SH-SY5Y (cell line): ENCODE measurements at regions not wholly inside any gene's neighbourhood (a gene's known extent, or its start where the extent isn't known, plus 50 kb on each side); places are given as distances from the start of the nearest gene placed in this dataset.

Source experiments
- GATA2 ChIP-seq: IDR thresholded peaks from 2 replicates; pipeline ENCODE4 v1.6.1; 2011; ENCODE audit warnings: mild to moderate bottlenecking, low read depth, low read length
- GATA3 ChIP-seq: IDR thresholded peaks from 2 replicates; pipeline ENCODE4 v1.6.1; 2011; ENCODE audit warnings: low read depth, mild to moderate bottlenecking, low read length, moderate library complexity

DNA sequence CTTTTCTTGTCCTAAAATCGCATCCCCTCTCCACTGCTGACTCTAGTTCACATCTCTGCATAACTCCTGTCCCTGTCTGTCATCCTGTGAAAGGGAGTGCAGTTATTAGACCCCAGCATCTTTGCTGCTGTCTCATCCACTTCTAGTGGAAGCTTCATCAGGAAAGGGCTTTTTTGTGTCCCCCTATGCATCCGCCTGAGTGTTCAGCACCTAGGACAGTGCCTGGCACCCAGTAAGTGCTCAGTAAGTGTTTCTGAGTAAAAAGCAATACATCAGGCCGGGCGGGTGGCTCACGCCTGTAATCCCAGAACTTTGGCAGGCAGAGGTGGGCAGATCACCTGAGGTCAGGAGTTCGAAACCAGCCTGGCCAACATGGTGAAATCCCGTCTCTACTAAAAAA lies 211.8 kb upstream of the FOXK1 start:
- TF ChIP-seq GATA3, result no peak
- no peak for TF ChIP-seq GATA2

DNA sequence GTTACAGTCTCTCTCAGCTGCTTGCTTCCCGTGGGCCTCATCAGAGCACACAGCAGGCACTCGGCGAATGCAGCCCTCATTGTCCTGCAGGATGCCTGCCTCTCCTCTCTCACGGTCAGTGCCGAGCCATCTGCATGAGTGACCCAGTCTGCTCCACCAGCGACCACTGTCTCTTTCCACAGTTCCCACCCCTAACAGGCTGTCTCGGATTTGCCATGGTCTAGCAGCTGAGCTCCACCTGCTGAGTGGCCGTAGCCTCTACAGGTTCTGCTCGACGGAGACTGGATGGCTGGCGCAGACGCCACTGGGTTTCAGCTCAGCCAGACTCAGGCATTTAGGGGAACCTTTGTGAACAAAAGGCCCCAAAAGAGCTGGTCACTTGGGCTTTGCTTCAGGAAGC lies 209.4 kb upstream of the FOXK1 start:
- no peak for TF ChIP-seq GATA2
- no peak for TF ChIP-seq GATA3

DNA sequence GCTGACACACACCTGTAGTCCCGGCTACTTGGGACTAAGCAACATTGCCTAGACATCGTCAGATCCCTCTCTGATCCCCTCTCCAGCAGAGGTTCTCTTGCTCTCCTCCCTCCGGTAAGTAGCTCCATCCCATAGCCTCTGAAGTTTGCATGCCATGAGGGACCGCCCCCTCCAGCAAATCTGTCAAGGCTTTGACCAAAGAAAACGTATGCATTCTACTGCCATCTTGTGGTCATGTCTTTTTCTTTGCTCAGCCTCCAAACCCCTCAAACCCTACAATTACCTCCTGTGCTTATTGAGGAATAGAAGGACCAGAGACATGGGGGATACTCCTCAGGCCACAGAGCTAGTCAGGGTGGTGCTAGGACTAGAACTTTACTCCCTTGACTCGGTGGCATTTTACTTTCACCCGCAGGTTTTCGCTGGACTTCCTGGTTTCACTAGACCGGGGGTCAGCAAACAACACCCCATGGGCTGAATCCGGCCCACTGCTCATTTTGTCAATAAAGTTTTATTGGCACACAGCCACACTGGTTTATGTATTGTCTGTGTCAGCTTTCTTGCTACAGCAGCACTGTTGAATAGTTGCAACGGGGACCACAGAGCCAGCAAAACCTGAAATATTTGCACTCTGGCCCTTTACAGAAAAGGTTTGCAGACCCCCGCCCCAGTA lies 202.6 kb upstream of the FOXK1 start:
- TF ChIP-seq GATA2 (no peak), GATA3 (no peak)

DNA sequence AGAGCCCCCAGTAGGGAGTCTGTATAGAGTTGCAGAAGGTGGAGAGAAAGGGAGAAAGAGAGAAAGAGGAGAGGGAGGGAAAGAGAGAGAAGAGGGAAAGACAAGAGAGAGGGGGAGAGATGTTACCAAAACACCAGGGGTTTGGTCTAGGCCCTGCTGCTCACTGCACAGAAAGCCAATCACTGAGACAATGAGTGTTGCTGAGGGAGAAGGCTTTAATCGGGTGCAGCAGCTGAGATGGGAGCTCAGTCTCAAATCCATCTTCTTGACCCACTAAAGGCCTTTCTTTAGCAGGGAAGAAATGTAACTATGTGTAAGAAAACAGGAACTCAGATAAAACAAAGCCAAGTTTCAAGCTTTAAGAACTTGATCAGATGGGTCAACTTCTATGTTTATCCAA lies 198.2 kb upstream of the FOXK1 start:
- no peak for TF ChIP-seq GATA2
- no peak for TF ChIP-seq GATA3

DNA sequence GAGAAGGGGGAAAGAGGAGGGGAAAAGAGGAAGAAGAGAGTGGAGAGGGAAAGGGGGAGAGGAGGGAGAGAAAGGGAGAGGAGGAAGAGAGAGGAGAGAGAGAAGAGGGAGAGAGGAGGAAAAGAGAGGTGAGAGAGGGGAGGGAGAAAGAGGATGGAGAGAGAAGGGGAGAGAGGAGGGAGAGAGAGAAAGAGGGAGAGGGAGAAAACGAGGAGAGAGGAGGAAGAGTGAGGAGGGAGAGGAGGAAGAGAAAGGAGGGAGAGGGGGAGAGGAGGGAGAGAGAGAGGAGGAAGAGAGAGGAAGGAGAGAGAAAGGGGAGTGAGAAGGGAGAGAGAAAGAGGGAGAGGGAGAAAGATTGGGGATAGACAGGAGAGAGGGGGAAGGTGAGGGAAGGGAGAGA lies 197.6 kb upstream of the FOXK1 start:
- no peak for TF ChIP-seq GATA3
- TF ChIP-seq GATA2, result no peak

DNA sequence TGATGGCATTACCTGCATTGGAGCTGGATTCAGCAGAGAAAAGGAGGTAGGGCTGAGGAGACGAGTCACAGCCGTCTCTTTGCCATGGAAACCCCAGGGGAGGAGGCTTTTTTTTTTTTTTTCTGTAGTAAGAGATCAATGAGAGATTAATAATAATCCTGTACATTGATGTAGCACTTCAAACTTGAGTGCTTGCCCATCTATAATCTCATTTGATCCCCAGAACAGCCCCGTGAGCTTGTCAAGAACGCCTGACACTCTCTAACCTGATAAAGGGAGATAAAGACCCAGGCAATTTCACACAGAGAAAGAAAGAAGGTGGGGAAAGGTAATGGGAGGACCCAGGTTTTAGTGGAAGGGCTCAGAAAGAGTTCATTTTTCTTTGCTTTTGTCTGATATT lies 195.2 kb upstream of the FOXK1 start:
- TF ChIP-seq GATA3, result no peak
- peak; percentile 70 for TF ChIP-seq GATA2

DNA sequence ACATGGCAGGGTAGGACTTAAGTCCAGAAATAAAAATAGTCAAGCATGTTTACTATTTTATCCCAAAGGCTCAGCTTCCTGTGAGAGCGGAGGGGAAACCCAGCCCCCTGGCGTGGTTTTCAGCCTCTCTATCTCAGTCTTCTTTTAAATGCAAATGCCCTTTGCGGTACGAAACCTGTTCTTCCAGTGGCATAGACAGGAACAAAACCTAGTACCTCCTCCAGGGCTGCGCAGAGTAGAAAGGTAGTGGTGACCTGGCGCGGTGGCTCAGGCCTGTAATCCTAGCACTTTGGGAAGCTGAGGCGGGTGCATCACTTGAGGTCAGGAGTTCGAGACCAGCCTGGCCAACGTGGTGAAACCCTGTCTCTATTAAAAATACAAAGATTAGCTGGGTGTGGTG lies 181.3 kb upstream of the FOXK1 start:
- TF ChIP-seq GATA2 (no peak), GATA3 (no peak)

DNA sequence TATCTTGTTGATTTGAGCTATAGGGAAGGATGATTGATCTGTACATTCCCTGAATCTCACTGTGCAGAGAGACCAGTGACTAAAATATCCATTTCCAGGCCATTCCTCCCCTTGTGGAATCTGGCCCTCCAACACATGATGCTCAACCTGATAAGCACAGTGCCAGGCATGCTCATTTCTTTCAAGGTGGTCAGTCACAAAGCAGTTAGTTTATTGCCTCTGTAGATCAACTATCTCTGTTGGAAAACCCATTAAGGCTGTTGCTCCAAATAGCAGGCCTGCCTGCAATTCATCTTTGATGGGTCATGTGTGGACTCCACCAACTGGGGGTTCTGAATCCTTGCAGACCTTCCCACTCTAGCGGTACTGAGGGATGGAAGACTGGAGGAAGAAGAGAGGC lies 168.6 kb upstream of the FOXK1 start:
- TF ChIP-seq GATA3 (no peak), GATA2 (peak; percentile 12; the same call in 1 of the 2 replicates)

DNA sequence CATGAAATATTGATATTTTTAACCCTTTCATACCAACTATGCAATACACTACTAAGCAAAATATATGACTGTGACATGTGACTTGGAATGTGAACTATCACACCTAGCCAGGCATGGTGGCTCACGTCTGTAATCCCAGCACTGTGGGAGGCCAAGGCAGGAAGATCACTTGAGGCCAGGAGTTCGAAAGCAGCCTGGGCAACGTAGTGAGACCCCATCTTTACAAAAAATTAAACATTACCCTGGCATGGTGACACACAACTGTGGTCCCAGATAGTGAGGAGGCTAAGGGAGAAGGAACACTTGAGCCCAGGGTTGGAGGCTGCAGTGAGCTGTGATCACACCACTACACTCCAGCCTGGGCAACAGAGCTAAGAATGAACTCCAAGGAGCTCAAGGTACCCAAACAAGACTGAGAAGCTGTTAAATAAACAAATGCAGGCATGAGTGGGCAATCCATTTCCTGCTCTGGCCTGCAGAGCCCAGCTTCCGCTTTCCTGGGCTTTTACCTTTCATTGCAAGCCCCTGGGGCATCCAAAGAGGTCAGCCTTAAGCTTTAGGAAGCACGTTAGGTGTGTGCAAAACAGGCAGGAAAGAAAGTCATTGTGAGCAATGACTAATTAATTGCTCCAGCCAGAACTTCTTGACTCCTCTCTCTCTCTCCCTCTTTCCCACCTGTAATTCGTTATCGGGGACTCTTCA lies 162.1 kb upstream of the FOXK1 start:
- TF ChIP-seq GATA3 (no peak), GATA2 (no peak)

DNA sequence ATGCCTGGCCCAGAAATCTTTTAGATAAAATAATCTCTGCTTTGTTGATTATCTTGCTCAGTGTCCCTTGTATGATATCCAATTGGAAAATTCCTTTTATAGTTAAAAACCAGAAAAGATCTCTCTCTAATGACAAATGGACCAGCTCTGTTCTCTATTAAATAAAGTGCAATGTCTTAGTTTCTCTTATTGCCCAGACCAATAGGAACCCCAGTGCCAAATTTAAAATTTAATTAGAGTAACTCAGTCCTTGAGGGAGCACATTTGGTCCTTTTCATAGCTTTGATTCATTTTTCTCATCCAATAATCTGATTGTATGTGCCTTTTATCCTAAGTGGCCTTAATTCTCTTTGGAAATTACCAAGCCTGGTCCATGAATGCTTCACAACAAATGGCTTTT lies 158.9 kb upstream of the FOXK1 start:
- TF ChIP-seq GATA2, result 0 out of 2 replicates have a peak, but pooled peaks have one; percentile 2
- peak; percentile 54 for TF ChIP-seq GATA3

DNA sequence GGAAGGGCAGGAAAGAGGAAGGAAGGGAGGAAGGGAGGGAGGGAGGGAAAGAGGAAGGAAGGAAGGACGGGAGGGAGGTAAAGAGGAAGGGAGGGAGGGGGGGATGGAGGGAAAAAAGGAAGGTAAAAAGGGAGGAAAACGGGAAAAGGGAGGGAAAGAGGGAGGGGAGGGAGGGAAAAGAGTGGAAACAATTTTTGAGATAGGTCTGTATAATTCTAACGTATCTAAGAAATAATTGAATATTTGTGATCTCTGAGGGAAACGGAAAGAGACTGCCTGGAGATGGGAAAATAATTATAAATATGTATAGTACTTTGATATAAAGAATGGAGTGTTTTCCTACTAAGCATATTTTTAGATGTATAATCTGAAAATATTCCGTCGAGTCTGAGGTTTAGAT lies 158.2 kb upstream of the FOXK1 start:
- TF ChIP-seq GATA3 (no peak), GATA2 (no peak)

DNA sequence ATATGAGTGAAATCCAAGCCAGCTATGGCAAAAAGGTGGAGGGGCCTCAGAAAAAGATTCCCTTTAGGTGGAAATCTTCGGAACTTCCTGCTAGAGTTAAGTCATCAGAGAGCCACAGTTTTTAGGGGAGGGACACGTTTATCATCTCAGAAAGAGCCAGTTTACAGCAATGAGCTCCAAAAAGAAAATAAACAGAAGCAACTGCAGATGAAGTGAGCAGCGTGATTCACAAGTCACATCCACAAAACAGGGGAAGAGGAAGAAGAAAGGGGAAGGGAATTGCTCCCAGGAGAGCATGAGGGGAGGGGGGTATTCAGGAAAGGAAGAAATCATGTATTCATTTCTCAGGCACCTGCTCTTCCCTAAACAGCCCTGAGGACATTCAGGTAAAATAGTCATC lies 156.2 kb upstream of the FOXK1 start:
- TF ChIP-seq GATA3 (no peak), GATA2 (no peak)

DNA sequence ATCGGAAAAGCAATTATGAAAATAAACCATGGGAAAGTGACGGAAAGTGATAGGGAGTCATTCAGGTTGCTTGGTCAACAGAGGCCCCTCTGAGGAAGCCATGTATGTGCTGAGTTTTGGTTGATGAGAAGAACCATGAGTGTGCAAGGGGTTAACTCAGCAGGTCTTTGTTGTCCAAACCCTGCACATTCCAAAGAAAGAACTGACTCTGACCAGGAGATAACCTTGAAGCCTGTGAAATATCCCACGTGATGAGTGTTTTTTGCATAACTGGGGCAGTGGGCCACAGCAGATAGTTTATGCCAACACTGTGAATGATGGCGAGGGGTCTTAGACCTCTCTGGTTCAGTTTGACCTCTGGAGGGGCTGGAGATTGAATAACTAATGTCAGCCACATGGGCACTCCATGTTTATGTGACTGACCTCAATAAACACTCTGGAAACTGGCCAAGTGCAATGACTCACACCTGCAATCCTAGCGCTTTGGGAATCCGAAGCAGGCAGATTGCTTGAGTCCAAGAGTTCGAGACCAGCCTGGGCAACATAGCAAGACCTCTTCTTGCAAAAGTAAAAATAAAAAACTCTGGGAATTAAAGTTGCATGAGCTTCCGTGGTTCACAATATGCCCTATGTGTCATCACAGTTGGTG lies 154.0 kb upstream of the FOXK1 start:
- TF ChIP-seq GATA2 (no peak), GATA3 (no peak)

DNA sequence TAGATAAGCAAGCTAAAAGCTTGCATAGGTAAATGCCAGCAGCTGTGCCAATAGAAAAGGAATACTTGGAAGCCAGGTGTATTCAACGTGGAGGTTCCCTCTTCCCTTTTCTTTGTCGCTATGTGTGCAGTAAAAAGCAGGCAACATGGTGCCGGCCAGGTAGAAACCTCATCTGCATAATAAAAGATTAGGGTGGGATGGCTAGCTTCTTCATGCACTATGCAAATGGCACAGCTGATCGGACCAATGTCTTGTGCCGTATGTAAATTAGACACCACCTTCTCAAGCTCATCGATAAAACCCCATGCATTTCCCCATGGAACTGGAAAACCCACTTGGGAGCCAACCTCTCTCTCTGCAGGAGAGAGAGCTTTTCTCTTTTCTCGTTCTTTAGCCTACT lies 150.9 kb upstream of the FOXK1 start:
- TF ChIP-seq GATA3 (no peak), GATA2 (no peak)

DNA sequence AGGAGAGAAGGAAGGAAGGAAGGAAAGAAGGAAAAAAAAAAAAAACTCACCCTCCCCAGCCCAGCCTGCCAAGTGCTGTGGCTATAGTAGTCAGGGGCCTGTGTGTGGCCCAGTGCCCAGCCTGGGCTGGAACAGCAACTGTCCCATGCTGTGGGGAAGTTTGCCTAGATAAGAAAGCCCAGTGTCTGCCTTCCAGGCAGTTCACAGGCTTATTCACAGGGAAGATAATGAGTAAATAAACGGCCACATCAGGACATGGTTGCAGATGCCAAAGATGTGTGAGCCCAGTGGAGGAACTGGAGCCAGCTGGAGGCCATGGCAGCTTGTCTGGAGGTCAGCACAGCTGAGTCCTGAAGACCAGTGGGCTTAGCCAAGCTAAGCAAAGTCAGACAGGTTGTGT lies 132.4 kb upstream of the FOXK1 start:
- TF ChIP-seq GATA3, result no peak
- TF ChIP-seq GATA2, result no peak

DNA sequence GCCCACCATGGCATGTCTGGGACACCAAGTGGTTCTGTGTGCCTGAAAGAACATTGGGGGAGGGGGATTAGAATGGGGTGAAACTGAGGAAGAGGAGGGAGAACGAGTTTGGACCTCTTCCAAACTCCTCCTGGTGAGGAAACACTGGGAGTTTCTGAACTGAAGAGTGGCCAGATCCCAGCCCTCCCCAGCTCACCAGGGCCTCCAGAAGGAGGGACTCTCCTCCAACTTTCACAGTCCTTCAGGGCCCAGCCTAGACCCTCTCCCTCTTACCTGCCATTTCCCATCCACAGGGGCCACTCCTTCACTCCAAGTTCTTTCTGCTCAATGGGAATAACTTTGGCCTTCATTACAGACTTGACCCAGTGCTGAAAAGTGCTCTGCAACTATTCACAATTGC lies 132.0 kb upstream of the FOXK1 start:
- TF ChIP-seq GATA3 (no peak), GATA2 (no peak)
